ENCODE measurements at regions not wholly inside any gene's neighbourhood (a gene's known extent, or its start where the extent isn't known, plus 50 kb on each side); places are given as distances from the start of the nearest gene placed in this dataset.

GRCh38 chrY:19066447-19067190, 293.1 kb upstream of the HSFY2 start:
- TF ChIP-seq, protein P1, sequence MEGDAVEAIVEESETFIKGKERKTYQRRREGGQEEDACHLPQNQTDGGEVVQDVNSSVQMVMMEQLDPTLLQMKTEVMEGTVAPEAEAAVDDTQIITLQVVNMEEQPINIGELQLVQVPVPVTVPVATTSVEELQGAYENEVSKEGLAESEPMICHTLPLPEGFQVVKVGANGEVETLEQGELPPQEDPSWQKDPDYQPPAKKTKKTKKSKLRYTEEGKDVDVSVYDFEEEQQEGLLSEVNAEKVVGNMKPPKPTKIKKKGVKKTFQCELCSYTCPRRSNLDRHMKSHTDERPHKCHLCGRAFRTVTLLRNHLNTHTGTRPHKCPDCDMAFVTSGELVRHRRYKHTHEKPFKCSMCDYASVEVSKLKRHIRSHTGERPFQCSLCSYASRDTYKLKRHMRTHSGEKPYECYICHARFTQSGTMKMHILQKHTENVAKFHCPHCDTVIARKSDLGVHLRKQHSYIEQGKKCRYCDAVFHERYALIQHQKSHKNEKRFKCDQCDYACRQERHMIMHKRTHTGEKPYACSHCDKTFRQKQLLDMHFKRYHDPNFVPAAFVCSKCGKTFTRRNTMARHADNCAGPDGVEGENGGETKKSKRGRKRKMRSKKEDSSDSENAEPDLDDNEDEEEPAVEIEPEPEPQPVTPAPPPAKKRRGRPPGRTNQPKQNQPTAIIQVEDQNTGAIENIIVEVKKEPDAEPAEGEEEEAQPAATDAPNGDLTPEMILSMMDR (IDR thresholded peaks at IDR 0.05; ENCODE audit: borderline replicate concordance, extremely low read depth, insufficient read depth), result no peak
- no peaks in the 10 kb centered on the region for H3K4me1 ChIP-seq (ENCODE audit: control insufficient read depth in 2 of 3, insufficient read depth in 2 of 3, low read depth in 1 of 3, low read length in 3 of 3)
- H3K9ac ChIP-seq (ENCODE audit: low read length in 3 of 3), result peak overlapping the region in 1 of 3 donors; percentile 8
- H3K9me3 ChIP-seq (ENCODE audit: control insufficient read depth in 2 of 3, insufficient read depth in 1 of 3, low read length in 3 of 3), result no peaks in the 10 kb centered on the region
- no peaks in the 10 kb centered on the region for H3K36me3 ChIP-seq (ENCODE audit: control insufficient read depth in 2 of 3, insufficient read depth in 3 of 3, low read length in 3 of 3)
- no peaks in the 10 kb centered on the region for H3K27me3 ChIP-seq (ENCODE audit: control insufficient read depth, insufficient read depth, low read length)
- no peak for DNase-seq
- intact Hi-C loops (cut with DNase I), result no loop called here
- no peak for FAIRE-seq
- H3K27ac ChIP-seq (ENCODE audit: low read depth in 2 of 2, low read length in 2 of 2), result peak overlapping the region; percentile 28 to 55
- H3K4me3 ChIP-seq (ENCODE audit: low read length in 3 of 3), result no peak overlapping the region

DNA sequence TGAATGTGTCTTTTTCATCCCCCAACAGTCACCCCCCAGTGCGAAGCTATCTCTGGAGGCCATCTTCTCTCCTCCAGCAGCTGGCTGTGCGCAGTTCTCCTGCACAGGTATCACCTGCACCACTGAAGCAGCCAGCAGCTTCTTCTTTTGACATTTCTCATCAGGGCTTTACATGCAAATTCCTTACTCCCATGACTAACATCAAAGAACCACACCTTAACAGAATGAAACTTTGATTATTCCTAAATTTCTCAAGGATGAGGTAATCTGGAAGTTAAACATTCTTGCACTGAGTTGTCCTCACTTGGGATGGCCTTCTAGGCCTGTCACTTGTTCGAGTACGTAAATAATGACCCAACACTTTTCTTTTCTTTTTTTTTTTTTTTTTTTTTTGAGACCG, 291.6 kb upstream of the HSFY2 start:
- TF ChIP-seq, protein P1 (IDR thresholded peaks at IDR 0.05; ENCODE audit: borderline replicate concordance, extremely low read depth, insufficient read depth), result no peak
- Histone ChIP-seq H3K4me3 (ENCODE audit: low read length in 3 of 3) (no peak overlapping the region), H3K27me3 (ENCODE audit: control insufficient read depth, insufficient read depth, low read length) (no peaks in the 10 kb centered on the region), H3K36me3 (ENCODE audit: control insufficient read depth in 2 of 3, insufficient read depth in 3 of 3, low read length in 3 of 3) (no peaks in the 10 kb centered on the region), H3K9me3 (ENCODE audit: control insufficient read depth in 2 of 3, insufficient read depth in 1 of 3, low read length in 3 of 3) (no peaks in the 10 kb centered on the region), H3K9ac (ENCODE audit: low read length in 3 of 3) (no peak overlapping the region), H3K4me1 (ENCODE audit: control insufficient read depth in 2 of 3, insufficient read depth in 2 of 3, low read depth in 1 of 3, low read length in 3 of 3) (no peaks in the 10 kb centered on the region), H3K27ac (ENCODE audit: low read depth in 2 of 2, low read length in 2 of 2) (no peak overlapping the region)
- FAIRE-seq (no peak), DNase-seq (no peak)
- intact Hi-C loops (cut with DNase I), result no loop called here

- DNase-seq (no peak), FAIRE-seq (no peak)
- no peak overlapping the region for H3K9ac ChIP-seq (ENCODE audit: low read length in 3 of 3)
- no peak overlapping the region for H3K4me3 ChIP-seq (ENCODE audit: low read length in 3 of 3)
- no peaks in the 10 kb centered on the region for H3K27me3 ChIP-seq (ENCODE audit: control insufficient read depth, insufficient read depth, low read length)
- H3K27ac ChIP-seq (ENCODE audit: low read depth in 2 of 2, low read length in 2 of 2), result peak overlapping the region in 1 of 2 donors; percentile 22
- intact Hi-C loops (cut with DNase I), result no loop called here
- TF ChIP-seq, protein P1 (IDR thresholded peaks at IDR 0.05; ENCODE audit: borderline replicate concordance, extremely low read depth, insufficient read depth), result no peak
- H3K36me3 ChIP-seq (ENCODE audit: control insufficient read depth in 2 of 3, insufficient read depth in 3 of 3, low read length in 3 of 3), result no peaks in the 10 kb centered on the region
- no peaks in the 10 kb centered on the region for H3K9me3 ChIP-seq (ENCODE audit: control insufficient read depth in 2 of 3, insufficient read depth in 1 of 3, low read length in 3 of 3)
- H3K4me1 ChIP-seq (ENCODE audit: control insufficient read depth in 2 of 3, insufficient read depth in 2 of 3, low read depth in 1 of 3, low read length in 3 of 3), result peaks cover 0 to 5% (median 0%) of the 10 kb centered on the region in 3 donors
These were observed 286.2 kb upstream of the HSFY2 start for GRCh38 chrY:19059733-19060132.
